GM23338 (cell line): ENCODE measurements at regions not wholly inside any gene's neighbourhood (a gene's known extent, or its start where the extent isn't known, plus 50 kb on each side); places are given as distances from the start of the nearest gene placed in this dataset.

Source experiments
- ATAC-seq: fragments of 200-7000 bp; cut with Tn5 transposase; 3 replicates; pipeline ENCODE4 v1.9.1; 2020
- DNase-seq: peaks from one replicate; pipeline ENCODE4 v3.0.0-alpha.2; 2015; ENCODE audit warnings: low spot score
- H2AFZ ChIP-seq: fragments of 200-600 bp; sonication (generic); 2 replicates; pipeline ENCODE4 v1.8.0; 2016; ENCODE audit warnings: antibody characterized with exemption, mild to moderate bottlenecking, moderate library complexity
- H3F3A ChIP-seq: fragments of 200-600 bp; sonication (generic); replicated peaks from 2 replicates; pipeline ENCODE4 v1.8.0; 2017; ENCODE audit warnings: antibody characterized with exemption, mixed run types, low read depth
- H3K27ac ChIP-seq: fragments of 200-600 bp; sonication (generic); 2 replicates; pipeline ENCODE4 v1.6.1; 2016; ENCODE audit warnings: low read depth
- H3K27me3 ChIP-seq: fragments of 200-600 bp; sonication (generic); 2 replicates; pipeline ENCODE4 v1.8.0; 2016; ENCODE audit warnings: mild to moderate bottlenecking, mixed run types, moderate library complexity; ENCODE audit not compliant: insufficient read depth
- H3K36me3 ChIP-seq: fragments of 200-600 bp; sonication (generic); 2 replicates; pipeline ENCODE4 v1.8.0; 2016; ENCODE audit warnings: mild to moderate bottlenecking; ENCODE audit not compliant: insufficient read depth
- H3K4me1 ChIP-seq: fragments of 200-600 bp; sonication (generic); 2 replicates; pipeline ENCODE4 v1.8.0; 2016; ENCODE audit warnings: mild to moderate bottlenecking, moderate library complexity; ENCODE audit not compliant: insufficient read depth
- H3K4me2 ChIP-seq: fragments of 200-600 bp; sonication (generic); 2 replicates; pipeline ENCODE4 v1.7.1; 2017; ENCODE audit warnings: mixed run types
- H3K4me3 ChIP-seq: fragments of 200-600 bp; sonication (generic); 2 replicates; pipeline ENCODE4 v1.6.1; 2016; ENCODE audit warnings: mixed run types
- H3K79me2 ChIP-seq: fragments of 200-600 bp; sonication (generic); replicated peaks from 2 replicates; pipeline ENCODE4 v1.8.0; 2017; ENCODE audit warnings: mild to moderate bottlenecking; ENCODE audit not compliant: insufficient read depth
- H3K9me2 ChIP-seq: fragments of 200-600 bp; sonication (generic); 2 replicates; pipeline ENCODE4 v1.8.0; 2017; ENCODE audit not compliant: insufficient read depth
- H4K20me1 ChIP-seq: fragments of 200-600 bp; sonication (generic); replicated peaks from 2 replicates; pipeline ENCODE4 v1.8.0; 2017; ENCODE audit warnings: mild to moderate bottlenecking; ENCODE audit not compliant: insufficient read depth
- H3K27ac Mint-ChIP-seq: 2 replicates; pipeline ENCODE4 v1.8.0; 2020; ENCODE audit warnings: inconsistent platforms, mild to moderate bottlenecking, moderate library complexity, mixed read lengths
- H3K27me3 Mint-ChIP-seq: 3 replicates; pipeline ENCODE4 v1.8.0; 2022; ENCODE audit warnings: low read depth, mild to moderate bottlenecking, moderate library complexity, mixed read lengths, inconsistent platforms; ENCODE audit not compliant: insufficient read depth, poor library complexity
- H3K36me3 Mint-ChIP-seq: 3 replicates; pipeline ENCODE4 v1.8.0; 2021; ENCODE audit warnings: low read depth, mild to moderate bottlenecking, inconsistent platforms, moderate library complexity, mixed read lengths
- H3K4me1 Mint-ChIP-seq: 3 replicates; pipeline ENCODE4 v1.8.0; 2020; ENCODE audit warnings: mild to moderate bottlenecking, inconsistent platforms, mixed read lengths
- H3K4me3 Mint-ChIP-seq: 3 replicates; pipeline ENCODE4 v1.8.0; 2021; ENCODE audit warnings: moderate library complexity, mild to moderate bottlenecking, inconsistent platforms, mixed read lengths
- H3K9me3 Mint-ChIP-seq: 3 replicates; pipeline ENCODE4 v1.8.0; 2020; ENCODE audit warnings: moderate library complexity, mild to moderate bottlenecking, inconsistent platforms, mixed read lengths
- CREB1 ChIP-seq: fragments of 250-450 bp; sonication (Bioruptor Pico); IDR thresholded peaks from 2 replicates; pipeline ENCODE4 v1.5.0; 2020; ENCODE audit warnings: low read depth, mild to moderate bottlenecking, moderate library complexity
- ETS1 ChIP-seq: IDR thresholded peaks from 2 replicates; pipeline ENCODE4 v1.6.1; 2016; ENCODE audit warnings: antibody characterized with exemption
- EZH2 ChIP-seq: fragments of 200-600 bp; sonication (generic); IDR thresholded peaks from one replicate; pipeline ENCODE4 v1.8.0; 2017; ENCODE audit warnings: antibody characterized with exemption, mild to moderate bottlenecking, low read depth; ENCODE audit not compliant: unreplicated experiment
- EZH2phosphoT487 ChIP-seq: fragments of 200-600 bp; sonication (generic); IDR thresholded peaks from one replicate; pipeline ENCODE4 v1.8.1; 2018; ENCODE audit warnings: antibody characterized with exemption; ENCODE audit not compliant: unreplicated experiment
- JUNB ChIP-seq: IDR thresholded peaks from one replicate; pipeline ENCODE4 v1.6.1; 2016; ENCODE audit warnings: antibody characterized with exemption; ENCODE audit not compliant: unreplicated experiment
- NANOG ChIP-seq: IDR thresholded peaks from 2 replicates; pipeline ENCODE4 v1.6.1; 2016; ENCODE audit warnings: antibody characterized with exemption, borderline replicate concordance
- POLR2AphosphoS5 ChIP-seq: IDR thresholded peaks from 2 replicates; pipeline ENCODE4 v1.6.1; 2016; ENCODE audit warnings: antibody characterized with exemption, low read depth
- REST ChIP-seq: IDR thresholded peaks from one replicate; pipeline ENCODE4 v1.6.1; 2018; ENCODE audit warnings: antibody characterized with exemption; ENCODE audit not compliant: unreplicated experiment
- STAT1 ChIP-seq: IDR thresholded peaks from one replicate; pipeline ENCODE4 v1.6.1; 2016; ENCODE audit warnings: antibody characterized with exemption; ENCODE audit not compliant: unreplicated experiment
- ZNF114 ChIP-seq: fragments of 250-450 bp; sonication (Bioruptor Pico); IDR thresholded peaks from 2 replicates; pipeline ENCODE4 v1.5.0; 2020; ENCODE audit warnings: mild to moderate bottlenecking, moderate library complexity
- ZNF331 ChIP-seq: fragments of 250-450 bp; sonication (Bioruptor Pico); IDR thresholded peaks from 2 replicates; pipeline ENCODE4 v1.5.0; 2020; ENCODE audit warnings: low read depth, mild to moderate bottlenecking, moderate library complexity
- ZNF462 ChIP-seq: fragments of 250-450 bp; sonication (Bioruptor Pico); IDR thresholded peaks from 2 replicates; pipeline ENCODE4 v1.5.0; 2020; ENCODE audit warnings: mild to moderate bottlenecking, moderate library complexity

- TF ChIP-seq ETS1: no peak
Observed at GRCh38 chr9:31302620-31303418, 1081.6 kb upstream of the ACO1 start (continued).

GRCh38 chr9:31304576-31304975 lies 1079.9 kb upstream of the ACO1 start:
- H3K27ac ChIP-seq: no peak overlapping the region
- no peak overlapping the region for H3K4me3 ChIP-seq
- DNase-seq (no peak), ATAC-seq (no peak)
- no peaks in the 10 kb centered on the region for H3K9me2 ChIP-seq
- no peaks in the 10 kb centered on the region for H3K79me2 ChIP-seq
- Mint-ChIP-seq H3K9me3 (no peaks in the 10 kb centered on the region), H3K27ac (no peak overlapping the region), H3K27me3 (no peaks in the 10 kb centered on the region), H3K36me3 (no peaks in the 10 kb centered on the region), H3K4me3 (no peak overlapping the region), H3K4me1 (no peaks in the 10 kb centered on the region)
- H3K36me3 ChIP-seq: no peaks in the 10 kb centered on the region
- no peaks in the 10 kb centered on the region for H3K27me3 ChIP-seq
- no peaks in the 10 kb centered on the region for H4K20me1 ChIP-seq
- H3K4me2 ChIP-seq: no peak overlapping the region
- H3F3A ChIP-seq: no peaks in the 10 kb centered on the region
- no peaks in the 10 kb centered on the region for H3K4me1 ChIP-seq
- no peak overlapping the region for H2AFZ ChIP-seq
- TF ChIP-seq JUNB: no peak
- TF ChIP-seq ETS1: no peak
- no peak for TF ChIP-seq EZH2phosphoT487
- no peak for TF ChIP-seq ZNF462 (CRISPR knock-in tag)
- no peak for TF ChIP-seq POLR2AphosphoS5
- no peak for TF ChIP-seq ZNF331 (CRISPR knock-in tag)
- TF ChIP-seq STAT1: no peak
- TF ChIP-seq NANOG: no peak
- no peak for TF ChIP-seq REST
- TF ChIP-seq CREB1: no peak
- no peak for TF ChIP-seq EZH2
- no peak for TF ChIP-seq ZNF114 (CRISPR knock-in tag)
